ENCODE measurements at regions not wholly inside any gene's neighbourhood (a gene's known extent, or its start where the extent isn't known, plus 50 kb on each side); places are given as distances from the start of the nearest gene placed in this dataset.
"Not testable (repeated sequence)": the region's sequence is repeated elsewhere in the genome, so short reads cannot be mapped to it uniquely, and the experiment has no call there.

DNA sequence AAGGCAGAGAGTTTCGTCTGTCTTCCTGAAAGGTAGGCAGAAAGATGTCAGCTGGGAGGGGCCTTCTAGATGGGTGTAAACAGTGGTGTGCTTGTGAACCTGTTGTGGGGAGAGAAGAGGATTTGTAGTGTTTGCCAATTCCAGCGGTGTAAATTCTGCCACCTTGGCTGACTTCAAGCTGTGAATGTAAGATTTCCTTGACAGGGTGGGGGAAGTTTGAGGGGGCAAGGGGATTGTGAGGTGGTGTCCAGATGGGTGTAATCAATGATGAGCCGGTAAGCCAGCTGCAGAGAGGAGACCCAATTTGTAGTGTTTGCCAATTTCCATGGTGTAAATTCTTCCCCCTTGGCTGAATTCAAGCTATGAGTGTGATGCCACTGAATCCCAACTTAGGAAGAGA is 61.0 kb upstream of the ADGRE5 start:
- intact Hi-C loops (cut with DNase I), result no loop called here
- Histone ChIP-seq H3K27ac (no peak overlapping the region), H3K4me3 (no peak overlapping the region), H3K36me3 (ENCODE audit: insufficient read depth in 1 of 2, low read depth in 1 of 2) (no peaks in the 10 kb centered on the region), H3K9me3 (peaks cover 3% of the 10 kb centered on the region), H3K4me1 (no peaks in the 10 kb centered on the region), H3K27me3 (ENCODE audit: insufficient read depth in 3 of 3, low read length in 2 of 3) (peaks cover 0 to 2% (median 0%) of the 10 kb centered on the region in 3 donors)
- ATAC-seq, result no peak
- DNase-seq, result no peak
- WGBS, 3 donors, result 79 to 89% (median 79%) methylated on average over 3 of the region's 3 CpGs
- TF ChIP-seq, protein P1, sequence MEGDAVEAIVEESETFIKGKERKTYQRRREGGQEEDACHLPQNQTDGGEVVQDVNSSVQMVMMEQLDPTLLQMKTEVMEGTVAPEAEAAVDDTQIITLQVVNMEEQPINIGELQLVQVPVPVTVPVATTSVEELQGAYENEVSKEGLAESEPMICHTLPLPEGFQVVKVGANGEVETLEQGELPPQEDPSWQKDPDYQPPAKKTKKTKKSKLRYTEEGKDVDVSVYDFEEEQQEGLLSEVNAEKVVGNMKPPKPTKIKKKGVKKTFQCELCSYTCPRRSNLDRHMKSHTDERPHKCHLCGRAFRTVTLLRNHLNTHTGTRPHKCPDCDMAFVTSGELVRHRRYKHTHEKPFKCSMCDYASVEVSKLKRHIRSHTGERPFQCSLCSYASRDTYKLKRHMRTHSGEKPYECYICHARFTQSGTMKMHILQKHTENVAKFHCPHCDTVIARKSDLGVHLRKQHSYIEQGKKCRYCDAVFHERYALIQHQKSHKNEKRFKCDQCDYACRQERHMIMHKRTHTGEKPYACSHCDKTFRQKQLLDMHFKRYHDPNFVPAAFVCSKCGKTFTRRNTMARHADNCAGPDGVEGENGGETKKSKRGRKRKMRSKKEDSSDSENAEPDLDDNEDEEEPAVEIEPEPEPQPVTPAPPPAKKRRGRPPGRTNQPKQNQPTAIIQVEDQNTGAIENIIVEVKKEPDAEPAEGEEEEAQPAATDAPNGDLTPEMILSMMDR (IDR thresholded peaks at IDR 0.05), result no peak

GRCh38 chr19:14319720-14320119 is 61.5 kb upstream of the ADGRE5 start:
- H3K27ac ChIP-seq; intact Hi-C loops (cut with DNase I); H3K27me3 ChIP-seq (ENCODE audit: insufficient read depth in 3 of 3, low read length in 2 of 3); ATAC-seq; H3K36me3 ChIP-seq (ENCODE audit: insufficient read depth in 1 of 2, low read depth in 1 of 2); DNase-seq; H3K4me1 ChIP-seq; H3K9me3 ChIP-seq; H3K4me3 ChIP-seq: not testable (repeated sequence)
- 95 to 98% (median 96%) methylated on average over 6 of the region's 6 CpGs for WGBS, 3 donors

DNA sequence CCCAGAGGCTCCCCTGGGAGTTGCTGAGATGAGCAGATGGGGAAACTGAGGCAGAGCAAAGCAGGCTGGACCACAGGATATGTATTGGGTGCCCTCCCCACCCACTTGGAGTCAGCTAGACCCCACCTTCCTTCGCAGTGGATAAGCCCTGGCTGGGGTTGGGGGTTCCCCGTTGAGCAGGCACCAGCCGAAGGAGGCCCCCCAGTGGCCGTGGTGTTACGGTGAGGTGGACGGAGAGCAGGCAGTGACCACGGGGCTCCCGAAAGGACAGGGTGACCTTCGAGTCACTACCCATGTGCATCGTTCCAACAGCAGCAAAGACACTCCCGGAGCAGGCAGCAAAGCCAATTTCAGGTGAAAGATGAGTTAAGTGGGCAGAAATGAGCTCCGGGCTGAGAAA is 62.4 kb upstream of the ADGRE5 start:
- 14 to 15% (median 14%) methylated on average over 12 of the region's 12 CpGs for WGBS, 3 donors
- DNase-seq (peak in 1 of 2 donors; percentile 51), ATAC-seq (no peak)
- H3K4me3 ChIP-seq, result no peak overlapping the region
- peaks cover 3% of the 10 kb centered on the region for H3K9me3 ChIP-seq
- H3K4me1 ChIP-seq, result no peaks in the 10 kb centered on the region
- TF ChIP-seq, protein P1 (IDR thresholded peaks at IDR 0.05), result no peak
- intact Hi-C loops (cut with DNase I), result no loop called here
- H3K27me3 ChIP-seq (ENCODE audit: insufficient read depth in 3 of 3, low read length in 2 of 3), result no peaks in the 10 kb centered on the region
- no peak overlapping the region for H3K27ac ChIP-seq
- no peaks in the 10 kb centered on the region for H3K36me3 ChIP-seq (ENCODE audit: insufficient read depth in 1 of 2, low read depth in 1 of 2)

DNA sequence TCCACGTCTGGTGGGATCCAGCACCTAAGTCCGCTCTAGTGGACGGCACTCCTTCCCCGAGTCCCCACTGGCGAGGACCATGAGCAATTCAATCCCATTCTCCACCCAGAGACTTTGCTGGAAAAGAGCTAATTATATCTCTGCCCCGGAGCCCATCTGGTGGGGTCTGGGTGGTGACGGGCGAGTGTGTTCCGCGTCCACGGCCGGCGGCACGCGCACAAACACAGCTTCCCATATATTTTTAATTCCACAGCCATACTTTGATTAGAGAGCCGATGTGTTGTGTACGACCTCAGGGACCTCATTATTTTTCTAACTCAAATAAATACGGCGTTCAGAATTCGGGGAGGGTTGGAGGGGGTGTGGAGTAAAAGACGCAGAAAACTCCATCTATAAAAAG is 64.1 kb upstream of the ADGRE5 start:
- TF ChIP-seq, protein P1 (IDR thresholded peaks at IDR 0.05), result no peak
- no peak for DNase-seq
- ATAC-seq, result no peak
- WGBS, 3 donors, result 71 to 77% (median 74%) methylated on average over 21 of the region's 21 CpGs
- Histone ChIP-seq H3K9me3 (peaks cover 3% of the 10 kb centered on the region), H3K4me3 (no peak overlapping the region), H3K4me1 (no peaks in the 10 kb centered on the region), H3K27me3 (ENCODE audit: insufficient read depth in 3 of 3, low read length in 2 of 3) (no peaks in the 10 kb centered on the region), H3K27ac (no peak overlapping the region), H3K36me3 (ENCODE audit: insufficient read depth in 1 of 2, low read depth in 1 of 2) (no peaks in the 10 kb centered on the region)
- intact Hi-C loops (cut with DNase I), result no loop called here

- TF ChIP-seq, protein P1 (IDR thresholded peaks at IDR 0.05), result no peak
- no peak for ATAC-seq
- H3K9me3 ChIP-seq, result no peaks in the 10 kb centered on the region
- H3K4me3 ChIP-seq, result no peak overlapping the region
- intact Hi-C loops (cut with DNase I), result no loop called here
- H3K4me1 ChIP-seq, result no peaks in the 10 kb centered on the region
- no peaks in the 10 kb centered on the region for H3K36me3 ChIP-seq (ENCODE audit: insufficient read depth in 1 of 2, low read depth in 1 of 2)
- no peak overlapping the region for H3K27ac ChIP-seq
- peaks cover 0 to 3% (median 0%) of the 10 kb centered on the region in 3 donors for H3K27me3 ChIP-seq (ENCODE audit: insufficient read depth in 3 of 3, low read length in 2 of 3)
- 76 to 80% (median 79%) methylated on average over 10 of the region's 10 CpGs for WGBS, 3 donors
- DNase-seq, result no peak
These were observed 65.8 kb upstream of the ADGRE5 start for GRCh38 chr19:14315433-14315832.

Data from psoas muscle (tissue), 7 donors.